SKM-1 treated with dmso at 0.1 percent for 144 hours (cell line): ENCODE measurements at regions not wholly inside any gene's neighbourhood (a gene's known extent, or its start where the extent isn't known, plus 50 kb on each side); places are given as distances from the start of the nearest gene placed in this dataset.

Source experiments
- DNase-seq: peaks from one replicate; lab custom pipeline; 2025; ENCODE audit not compliant: unreplicated experiment; lab: John Stamatoyannopoulos, UW

DNA sequence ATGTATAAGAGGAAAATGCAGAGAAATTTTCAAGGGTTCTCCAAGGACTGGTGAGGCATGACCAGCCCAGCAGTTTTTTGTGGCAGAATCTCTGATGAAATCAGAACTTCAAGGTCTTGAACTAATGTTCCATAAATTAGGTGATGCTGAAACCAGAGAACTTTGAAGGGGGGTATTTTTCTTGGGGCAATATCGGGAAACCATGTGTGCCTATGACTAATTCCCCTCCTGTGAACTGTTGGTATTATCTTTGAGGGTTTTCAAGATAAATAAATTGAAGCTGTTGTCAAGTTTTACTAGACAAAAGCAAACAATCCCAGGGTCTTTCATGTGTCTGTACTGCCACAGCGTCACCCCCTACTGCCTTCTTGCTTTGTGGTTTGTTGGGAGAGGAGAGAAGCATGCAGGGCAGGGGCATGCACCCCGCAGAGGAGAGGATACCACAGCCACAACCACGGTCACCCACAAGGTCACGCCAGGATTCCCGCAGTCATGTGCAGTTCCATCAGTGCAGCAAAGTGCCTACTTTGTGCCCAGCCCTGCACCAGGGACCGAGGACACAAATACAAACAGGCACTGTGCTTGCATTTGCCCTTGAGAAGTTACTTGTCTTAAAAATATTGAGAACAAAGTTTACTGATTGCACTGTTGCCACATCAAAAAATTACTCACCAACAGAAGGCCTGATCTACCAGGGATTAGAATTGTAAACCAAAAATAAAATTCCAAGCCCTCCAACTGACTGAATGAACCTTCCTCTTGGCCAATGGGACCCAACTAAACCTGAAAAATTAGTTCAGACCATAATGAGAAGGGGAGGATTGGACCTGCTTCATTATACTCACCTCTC lies 413.3 kb upstream of the TRIB2 start:
- DNase-seq: no peak

GRCh38 chr2:12304564-12305171 lies 412.1 kb upstream of the TRIB2 start:
- DNase-seq: no peak

- DNase-seq: no peak
Measured at GRCh38 chr2:12305931-12306330, 410.8 kb upstream of the TRIB2 start.

- DNase-seq: no peak
Measured at GRCh38 chr2:12310399-12310798, 406.3 kb upstream of the TRIB2 start.

DNA sequence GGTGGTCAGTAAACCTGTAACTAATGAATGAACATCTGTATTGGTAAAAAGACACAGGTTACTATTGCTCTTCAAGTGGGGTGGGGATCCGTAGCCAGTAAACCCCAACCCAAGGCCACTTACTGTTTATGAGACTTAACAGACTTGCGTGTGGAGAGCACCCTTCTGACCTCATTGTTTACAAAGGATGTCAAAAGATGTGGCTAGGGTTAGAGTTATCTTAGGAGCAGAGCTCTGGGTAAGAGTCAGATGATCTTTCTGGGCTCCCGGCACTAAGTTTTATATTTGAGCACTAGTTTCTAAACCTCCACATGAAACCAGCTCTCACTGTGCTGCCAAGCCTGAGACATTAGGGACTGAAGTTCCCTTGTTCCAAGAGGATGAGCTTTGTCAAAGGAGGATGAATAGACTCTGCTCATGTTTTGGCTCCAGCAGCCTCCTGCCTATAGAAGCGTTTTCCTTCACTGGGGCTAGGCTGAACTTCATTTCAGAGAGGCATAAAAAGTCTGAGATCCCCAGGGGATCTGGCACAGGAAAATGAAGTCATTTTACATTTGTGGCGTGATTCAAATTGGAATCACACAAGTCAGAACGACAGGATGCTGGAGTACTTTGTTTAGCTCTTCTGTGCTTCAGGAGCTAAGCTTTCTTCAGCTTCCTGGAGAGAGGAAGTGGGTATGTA lies 403.1 kb upstream of the TRIB2 start:
- no peak for DNase-seq

DNA sequence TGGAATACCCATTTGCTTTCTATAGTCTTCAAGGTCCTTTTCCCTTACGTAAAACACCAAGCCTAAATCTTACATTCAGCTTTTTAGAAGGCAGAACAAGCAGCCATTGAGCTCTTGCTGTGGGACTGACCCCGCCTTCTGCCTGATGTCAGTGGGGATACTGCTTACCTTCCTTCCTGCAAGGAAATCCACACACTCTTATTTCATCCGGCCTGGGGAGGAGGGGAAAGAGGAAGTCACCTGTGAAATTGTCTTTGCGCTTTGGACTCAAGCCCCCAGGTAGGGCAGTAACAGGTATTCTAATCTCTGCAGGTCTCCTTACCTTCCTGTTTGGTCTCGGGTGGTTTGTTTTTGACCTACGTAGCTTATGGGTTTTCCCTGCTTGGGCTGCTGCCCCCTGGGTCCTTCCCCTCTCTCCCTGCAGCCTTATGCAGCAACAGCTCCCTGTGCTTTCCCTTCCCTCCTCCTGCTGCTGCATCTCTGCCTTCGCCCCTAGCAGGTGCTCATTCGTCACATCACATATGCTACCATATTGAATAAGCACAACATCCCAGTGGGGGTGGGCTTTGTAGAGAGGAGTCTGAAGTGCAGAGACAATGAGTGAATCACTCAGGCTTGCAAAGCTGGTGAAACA lies 402.5 kb upstream of the TRIB2 start:
- DNase-seq: no peak

DNA sequence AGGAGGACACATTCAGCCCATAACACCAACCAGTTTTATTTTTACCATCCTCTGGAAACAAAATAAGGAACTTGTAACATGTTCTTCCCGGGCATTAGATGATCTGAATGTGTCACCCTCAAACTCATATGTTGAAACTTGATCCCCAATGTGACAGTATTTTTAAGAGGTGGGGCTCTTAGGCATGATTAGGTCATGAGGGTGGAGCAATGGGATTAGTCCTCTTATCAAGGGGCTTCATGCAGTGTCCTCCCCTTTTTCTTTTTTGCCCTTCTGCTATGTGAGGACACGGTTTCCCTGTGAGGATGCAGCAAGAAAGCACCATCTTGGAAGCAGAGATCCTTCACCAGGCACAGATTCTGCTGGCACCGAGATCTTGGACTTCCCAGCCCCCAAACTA lies 401.5 kb upstream of the TRIB2 start:
- DNase-seq: no peak

DNA sequence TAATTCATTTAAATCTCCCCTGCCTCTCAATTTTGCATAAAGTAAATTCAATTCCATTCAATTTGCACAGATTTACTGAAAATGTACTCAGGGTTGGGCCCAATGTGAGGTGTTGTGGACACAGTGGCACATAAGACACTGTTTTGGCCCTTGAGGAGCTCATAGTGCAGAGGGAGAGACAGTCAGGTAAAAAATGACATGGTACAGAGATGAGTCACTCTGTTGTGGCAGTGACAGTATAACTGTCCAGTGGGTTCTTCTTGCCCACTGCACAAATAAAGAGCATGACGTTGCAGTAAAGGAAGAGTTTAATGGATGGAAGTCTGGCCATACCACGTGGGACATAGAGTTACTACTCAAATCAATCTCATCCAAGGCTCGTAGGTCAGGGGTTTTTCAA lies 400.3 kb upstream of the TRIB2 start:
- DNase-seq: no peak

DNA sequence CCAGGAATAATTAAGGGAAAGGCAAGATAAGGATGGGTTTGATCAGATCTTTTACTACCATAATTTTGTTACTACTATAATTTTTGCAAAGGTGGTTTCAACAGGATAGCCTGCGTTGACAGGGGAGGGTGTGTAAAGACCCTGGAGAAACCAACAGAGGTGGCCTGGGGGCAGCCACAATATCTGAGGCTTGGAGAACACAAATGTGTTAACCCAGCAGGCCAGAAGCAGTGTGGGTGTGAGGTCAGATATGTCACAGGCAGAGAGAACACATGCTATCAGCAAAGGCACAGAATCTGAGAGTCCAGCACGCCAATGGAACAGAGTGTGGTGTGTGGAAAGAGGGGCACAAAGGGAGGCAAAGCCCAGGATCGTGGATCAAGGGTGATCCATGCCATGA lies 399.4 kb upstream of the TRIB2 start:
- DNase-seq: no peak

GRCh38 chr2:12317814-12318426 lies 398.8 kb upstream of the TRIB2 start:
- DNase-seq: no peak

DNA sequence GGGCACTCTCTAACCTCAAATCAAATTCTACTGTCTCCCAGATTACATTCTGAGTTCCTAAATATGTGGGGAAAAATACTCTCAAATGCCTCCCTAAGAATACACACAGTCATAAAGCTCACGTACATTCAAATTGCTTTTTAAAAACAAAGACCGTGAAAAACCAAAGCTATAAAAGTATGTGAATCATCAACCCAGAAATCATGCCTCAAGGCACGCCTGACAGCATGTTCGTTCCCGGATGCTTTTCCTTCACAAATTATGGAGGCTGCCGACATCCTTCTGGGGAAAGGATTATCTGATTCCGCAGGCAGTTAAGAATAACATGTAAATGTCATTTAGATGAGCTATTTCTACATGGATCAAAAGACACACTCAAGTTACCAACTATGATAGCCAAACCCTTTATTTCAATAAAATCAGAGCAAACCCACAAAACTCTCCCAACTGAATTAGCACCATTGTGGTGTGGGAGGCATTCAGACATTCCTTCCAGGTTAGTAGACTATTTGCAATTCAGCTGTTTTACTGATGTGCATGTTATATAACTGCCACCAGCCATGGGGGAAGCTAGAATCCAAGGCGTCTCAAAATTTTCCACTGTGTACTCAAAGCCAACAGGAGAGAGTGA lies 398.2 kb upstream of the TRIB2 start:
- no peak for DNase-seq

GRCh38 chr2:12320027-12320734 lies 396.6 kb upstream of the TRIB2 start:
- DNase-seq: no peak

DNA sequence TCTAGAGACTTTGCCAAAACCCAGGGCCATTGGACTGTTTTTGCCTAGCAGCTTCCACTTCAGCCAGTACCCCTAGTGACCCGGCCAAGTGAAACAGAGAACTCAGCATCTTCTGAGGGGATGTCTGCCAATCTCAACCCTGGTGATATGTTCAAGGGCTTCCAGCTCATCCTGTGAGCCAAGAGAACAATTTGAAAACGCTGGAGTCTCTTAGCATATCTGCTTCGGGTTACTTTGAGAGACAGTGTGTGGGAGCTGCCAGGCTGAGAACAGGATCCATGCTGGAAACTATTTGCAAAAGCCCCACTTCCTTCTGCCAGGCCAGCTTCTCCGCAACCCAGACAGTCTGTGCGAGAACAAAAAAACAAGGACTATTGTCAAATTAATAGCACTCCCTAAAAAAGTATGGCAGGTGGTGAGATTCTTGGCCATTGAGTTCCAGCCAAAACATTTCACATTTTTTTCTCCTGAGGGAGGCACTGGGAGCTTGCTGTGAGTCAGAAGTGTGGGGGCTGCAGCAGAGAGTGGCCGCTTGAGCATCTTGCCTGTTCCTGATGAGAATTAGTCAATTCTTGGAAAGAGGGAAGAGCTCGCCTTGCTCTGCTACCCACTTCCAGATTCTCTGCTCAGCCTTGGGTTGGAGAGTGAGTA lies 395.6 kb upstream of the TRIB2 start:
- DNase-seq: no peak

GRCh38 chr2:12321886-12322285 lies 394.9 kb upstream of the TRIB2 start:
- no peak for DNase-seq

DNA sequence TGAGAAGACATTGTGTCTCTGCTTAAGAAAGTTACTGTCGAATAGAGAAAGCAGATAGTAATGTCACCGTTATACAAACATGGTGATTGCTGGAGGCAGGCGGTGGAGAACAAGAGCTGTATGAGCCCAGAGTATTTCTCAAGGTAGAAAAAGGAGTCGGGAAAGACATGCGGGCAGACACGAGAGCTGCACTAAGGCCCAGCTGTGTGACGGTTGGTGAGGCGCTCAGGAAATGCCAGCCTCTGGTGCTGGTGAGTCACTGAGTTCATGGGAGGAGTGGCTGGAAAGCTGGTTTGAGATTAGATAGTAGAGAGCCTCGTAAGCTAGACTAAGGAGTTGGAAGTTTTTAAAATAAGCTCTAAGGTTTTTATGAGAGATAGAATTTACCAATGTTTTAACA lies 390.9 kb upstream of the TRIB2 start:
- no peak for DNase-seq

- no peak for DNase-seq
Measured at GRCh38 chr2:12326449-12327190, 390.1 kb upstream of the TRIB2 start.

GRCh38 chr2:12330916-12331315 lies 385.8 kb upstream of the TRIB2 start:
- DNase-seq: no peak

- DNase-seq: no peak
Measured at GRCh38 chr2:12331698-12332097, 385.0 kb upstream of the TRIB2 start.

GRCh38 chr2:12333293-12333692 lies 383.4 kb upstream of the TRIB2 start:
- no peak for DNase-seq
